Dermis microvascular lymphatic vessel endothelial cell (primary cell): ENCODE measurements at regions not wholly inside any gene's neighbourhood (a gene's known extent, or its start where the extent isn't known, plus 50 kb on each side); places are given as distances from the start of the nearest gene placed in this dataset.

ENCODE experiments used
- DNase-seq, 2 donors: peaks; one replicate each; pipeline versions ENCODE4 v3.0.0 to v3.0.0-alpha.2; 2010; ENCODE audit warnings: low read depth in 2 of 2

DNA sequence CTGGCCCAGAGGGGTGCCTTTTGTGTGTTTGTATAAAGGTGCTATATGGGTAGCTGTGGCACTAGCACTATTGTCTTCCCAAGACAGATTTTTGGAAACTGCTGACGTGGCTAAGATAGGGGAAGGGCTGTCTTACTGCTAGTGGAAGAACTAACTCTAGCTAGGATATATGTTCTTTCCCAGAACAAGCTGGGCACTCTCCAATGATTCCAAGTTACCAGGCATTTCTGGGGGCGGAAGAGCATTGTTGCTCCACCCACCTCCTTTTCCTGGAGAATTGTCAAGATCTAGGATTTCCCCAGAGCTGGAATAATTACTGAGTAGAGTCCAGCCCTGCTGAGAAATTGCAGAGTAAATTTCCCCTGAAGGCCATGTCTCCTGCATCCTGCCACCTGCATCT is 408.3 kb downstream of the KLF5 start:
- no peak for DNase-seq

DNA sequence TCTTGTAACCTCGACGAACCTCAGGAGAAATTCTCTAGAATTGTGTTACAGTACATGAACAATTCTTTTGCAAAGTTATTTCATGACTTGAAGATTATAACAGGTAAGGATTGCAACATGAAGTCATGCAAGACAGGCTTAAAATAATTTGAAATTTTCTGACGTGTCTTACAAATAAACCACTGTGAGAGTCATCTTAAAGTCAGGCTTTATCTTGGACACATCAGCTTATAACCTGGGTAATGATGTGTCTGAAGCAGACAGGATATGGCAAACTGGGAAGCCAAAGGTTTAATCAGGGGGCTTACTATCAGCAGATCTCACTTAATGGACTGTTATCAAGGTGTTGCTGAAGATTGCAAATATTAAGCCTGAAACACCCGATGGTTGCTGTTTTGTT is 407.8 kb downstream of the KLF5 start:
- DNase-seq = no peak

DNA sequence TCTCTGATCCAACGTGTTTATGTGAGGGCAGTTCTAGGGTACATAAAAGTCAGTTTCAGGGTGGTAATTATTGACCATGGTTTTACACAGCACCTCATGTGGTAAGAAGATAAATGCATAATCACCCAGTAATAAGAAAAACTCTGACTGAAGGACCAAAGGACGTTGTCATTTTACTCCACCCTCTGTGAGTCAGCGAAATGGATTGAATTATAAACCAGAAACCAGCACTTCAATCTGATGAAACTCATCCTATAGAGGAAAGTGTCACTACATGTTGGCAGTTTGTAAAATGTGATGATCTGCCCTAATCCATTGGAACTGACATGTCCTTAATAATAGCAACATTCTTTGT is 406.8 kb downstream of the KLF5 start:
- DNase-seq = no peak

DNA sequence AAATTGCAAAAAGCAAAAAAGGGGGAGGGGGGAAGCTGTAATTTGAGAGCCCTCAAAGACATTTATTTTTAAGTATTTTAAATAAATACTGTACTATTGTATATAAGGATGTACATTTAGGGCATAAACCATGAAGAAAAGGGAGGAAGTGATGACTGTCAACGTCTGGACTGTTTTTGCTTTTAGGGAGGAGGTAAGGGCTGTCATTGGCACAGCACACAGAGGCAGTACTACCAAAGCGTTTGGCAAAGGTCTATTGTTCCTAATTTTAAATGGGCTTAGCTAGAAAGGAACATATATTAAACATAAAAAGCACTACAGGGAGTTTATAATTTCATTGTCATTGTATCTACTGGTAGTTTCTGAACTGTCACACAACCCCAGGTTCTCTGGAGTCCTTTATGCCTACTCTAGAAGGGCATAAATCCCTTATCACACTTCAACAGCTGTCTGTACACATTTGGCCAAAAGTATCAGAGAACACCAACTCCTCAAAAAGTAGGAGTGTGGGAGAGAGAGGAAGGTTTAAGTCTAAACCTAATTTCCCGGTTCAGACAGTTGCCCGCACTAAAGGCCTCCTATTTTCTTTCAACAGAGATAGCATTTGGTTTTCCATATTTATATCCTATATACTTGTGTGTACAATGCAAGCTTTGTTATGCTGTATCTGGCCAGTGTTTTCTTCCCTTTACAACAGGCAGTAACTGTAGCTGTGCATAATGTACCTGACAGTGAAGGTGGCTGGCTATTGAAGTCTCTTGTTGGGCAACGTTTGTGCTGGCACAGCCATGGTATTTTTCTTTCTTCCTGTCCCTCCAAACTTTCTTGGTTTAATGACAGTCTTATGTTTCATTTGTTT is 406.2 kb downstream of the KLF5 start:
- DNase-seq = no peak

DNA sequence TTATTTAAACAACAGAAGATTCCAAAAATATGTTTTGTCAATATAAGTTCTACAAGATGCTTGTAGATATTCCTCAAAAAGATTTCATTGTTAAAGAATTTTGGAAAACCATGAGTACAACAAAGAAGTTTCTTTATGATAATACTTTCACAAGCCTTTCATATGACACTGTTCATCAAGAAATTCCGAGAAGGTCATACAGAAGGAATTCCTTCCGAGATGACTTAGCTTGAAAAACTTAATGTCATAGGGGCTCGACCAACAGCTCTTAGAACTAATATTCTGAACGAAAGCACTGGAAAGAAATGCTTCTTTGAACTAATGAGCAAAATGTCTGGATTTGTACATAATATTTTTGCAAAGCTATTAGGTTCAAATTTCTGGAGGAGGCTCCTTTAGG is 403.4 kb downstream of the KLF5 start:
- DNase-seq = no peak

DNA sequence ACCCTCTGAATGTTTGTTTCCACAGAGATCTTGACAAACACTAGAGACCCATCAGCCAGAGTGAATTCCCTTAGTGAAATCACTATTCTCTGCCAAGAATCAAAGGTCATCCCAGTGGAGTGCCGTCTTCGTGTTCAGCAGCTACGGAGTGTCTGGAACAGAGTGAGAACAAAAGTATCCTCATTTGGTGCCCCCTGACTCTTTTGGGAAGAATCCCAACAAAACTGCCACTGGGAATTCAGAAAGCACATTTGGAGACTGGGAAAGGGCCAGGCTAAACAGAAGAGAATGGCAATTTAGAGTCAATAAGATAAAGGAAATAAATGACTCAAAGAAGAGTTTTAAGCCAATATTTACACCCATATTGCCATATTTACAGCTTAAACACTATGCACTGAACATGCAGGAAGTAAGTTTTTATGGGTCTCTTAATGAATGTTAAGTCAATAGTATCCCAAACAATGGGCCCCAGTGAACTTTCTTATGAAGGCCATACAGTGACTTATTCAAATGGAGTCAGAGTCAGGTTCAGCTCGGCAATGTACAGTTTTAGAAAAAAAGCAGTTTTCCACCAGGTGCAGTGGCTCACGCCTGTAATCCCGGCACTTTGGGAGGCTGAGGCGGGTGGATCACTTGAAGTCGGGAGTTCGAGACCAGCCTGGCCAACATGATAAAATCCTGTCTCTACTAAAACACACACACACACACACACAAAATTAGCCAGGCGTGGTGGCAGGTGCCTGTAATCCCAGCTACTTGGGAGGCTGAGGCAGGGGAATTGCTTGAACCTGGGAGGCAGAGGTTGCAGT is 392.6 kb downstream of the KLF5 start:
- DNase-seq = no peak

DNA sequence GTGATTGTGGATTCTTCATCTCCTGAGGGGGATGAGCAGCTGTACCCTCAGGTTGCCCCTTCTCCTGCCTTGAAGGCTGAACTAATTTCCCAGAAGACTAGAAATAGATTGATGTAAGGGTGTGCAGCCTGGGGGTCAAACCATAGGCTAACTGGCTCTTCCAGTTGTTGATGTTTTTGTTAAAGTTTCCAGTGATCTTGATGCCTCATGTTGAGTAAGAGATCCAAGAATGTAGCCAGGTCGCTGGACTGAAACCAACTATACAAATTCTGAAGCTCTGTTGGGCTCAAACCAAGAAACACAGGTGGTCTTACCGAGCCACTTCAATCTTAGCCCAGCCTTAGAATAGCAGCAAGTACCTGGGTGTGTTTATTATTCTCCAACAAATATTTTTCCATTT is 391.8 kb downstream of the KLF5 start:
- no peak for DNase-seq

DNA sequence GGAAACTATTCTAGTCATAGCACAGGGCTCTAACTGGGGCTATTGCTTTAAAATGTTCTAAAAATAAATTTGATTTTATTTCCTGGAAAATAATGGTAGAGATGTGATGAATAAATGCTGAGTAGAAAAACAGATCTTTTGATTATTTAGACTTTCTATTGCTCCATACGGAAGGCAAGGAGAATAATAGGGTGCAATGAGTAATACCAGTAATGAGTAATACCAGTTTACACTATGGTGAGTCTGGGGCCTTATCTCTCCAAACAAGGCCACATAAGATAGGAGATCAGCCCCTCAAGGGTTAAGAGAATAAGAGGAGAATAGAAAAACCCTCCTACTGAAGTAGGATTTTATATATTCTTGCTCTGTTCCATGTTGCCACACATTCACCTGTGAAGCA is 390.4 kb downstream of the KLF5 start:
- no peak for DNase-seq

DNA sequence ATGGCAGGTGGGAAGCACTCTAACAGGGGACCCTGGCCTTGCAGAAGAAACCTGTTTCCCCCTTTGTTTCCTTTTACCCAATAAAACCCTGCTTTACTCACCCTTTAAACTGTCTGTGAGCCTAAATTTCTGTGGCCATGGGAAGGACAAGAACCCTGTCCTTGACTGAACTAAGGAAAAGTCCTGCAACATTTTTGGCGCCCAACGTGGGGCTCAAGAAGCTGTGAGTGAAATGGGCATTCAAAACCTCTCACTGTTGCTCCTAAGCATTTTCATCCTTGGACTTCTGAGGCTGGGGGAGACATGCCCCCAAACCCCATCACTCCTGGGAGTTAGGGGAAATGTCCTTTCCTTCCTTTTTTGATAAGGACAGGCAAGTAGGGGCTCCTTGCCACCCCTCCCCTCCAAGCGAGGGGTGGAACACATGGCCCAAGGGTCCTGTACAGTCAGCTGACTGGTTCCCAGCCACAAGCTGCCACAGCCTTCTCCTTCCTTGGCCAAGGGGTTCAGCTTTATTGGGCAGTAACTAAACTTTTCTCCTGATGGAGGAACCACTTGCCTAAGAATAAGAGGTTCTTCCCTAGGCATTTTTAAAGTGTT is 381.6 kb downstream of the KLF5 start:
- peak in 1 of 2 donors; percentile 4 for DNase-seq

DNA sequence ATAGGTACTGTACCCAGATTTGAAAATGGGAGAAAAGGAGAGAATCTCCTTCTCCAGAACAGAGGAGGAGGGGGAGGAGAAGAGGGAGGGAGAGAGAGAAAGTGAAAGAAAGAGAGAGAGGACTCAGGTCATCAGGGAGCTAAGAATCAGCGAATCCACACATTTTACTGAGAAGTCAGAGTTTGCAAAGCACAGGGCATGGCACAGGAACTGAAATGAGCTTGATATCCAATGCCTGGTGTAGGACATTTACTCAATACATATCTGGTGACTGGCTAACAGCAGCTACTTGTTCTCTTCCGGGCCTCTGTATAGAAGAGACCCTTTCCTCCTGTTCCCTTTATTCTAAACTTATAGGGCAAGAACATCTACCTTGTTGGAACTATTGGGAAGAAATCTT is 375.1 kb downstream of the KLF5 start:
- no peak for DNase-seq

DNA sequence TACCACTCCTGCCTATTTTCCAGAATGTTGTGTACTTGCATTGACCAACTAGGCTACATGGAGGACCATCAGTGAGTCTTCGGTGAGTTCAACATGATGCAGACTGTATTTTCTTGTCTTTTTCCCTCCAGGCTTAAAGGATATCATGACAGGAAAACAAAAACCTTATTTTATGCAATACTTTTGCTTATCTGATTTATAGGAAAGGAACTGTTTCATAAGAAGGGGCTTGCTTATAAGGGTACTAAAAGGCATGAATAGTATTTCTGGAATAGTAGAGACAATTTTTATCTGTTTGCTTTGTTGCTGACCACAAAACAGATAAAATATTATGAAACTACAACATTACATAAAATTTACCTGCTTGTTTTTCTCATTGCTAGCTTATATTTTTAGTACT is 374.7 kb downstream of the KLF5 start:
- no peak for DNase-seq

DNA sequence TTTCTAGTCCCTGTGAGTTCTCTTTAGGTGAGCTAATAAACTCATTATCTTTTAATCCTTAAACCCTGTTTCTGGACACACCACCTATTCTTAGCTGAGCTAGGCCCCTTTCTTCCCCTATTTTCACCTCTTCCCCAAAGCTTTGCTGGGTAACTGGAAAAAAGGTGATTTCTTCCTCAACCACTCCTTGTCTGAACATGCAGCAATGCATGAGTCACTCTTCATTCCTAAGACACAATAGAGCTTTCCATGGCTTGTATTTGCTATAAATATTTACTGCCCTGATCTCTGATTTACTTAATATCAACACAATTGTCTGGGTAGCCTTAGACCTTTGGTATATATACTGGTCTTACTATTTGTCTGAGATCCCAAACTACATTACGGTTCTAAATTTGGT is 370.9 kb downstream of the KLF5 start:
- DNase-seq = no peak

DNA sequence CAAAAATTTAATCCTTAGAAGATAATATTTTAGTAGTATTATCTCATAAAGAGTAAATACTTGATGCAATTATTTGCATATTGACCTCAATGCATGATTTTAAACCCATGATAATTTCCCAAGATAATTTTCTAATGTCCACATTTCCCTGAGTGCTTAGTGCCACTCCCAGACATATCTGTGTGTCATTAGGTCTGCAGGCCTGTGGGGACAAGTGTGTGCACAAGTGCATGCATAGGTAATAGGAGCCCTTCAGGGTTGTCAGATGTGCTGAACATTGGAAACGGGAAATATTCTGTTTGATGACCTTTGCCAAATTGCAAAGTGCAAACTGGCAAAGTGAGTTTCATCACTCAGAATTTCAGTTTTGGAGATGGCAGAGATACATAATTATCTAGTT is 369.9 kb downstream of the KLF5 start:
- DNase-seq = no peak

DNA sequence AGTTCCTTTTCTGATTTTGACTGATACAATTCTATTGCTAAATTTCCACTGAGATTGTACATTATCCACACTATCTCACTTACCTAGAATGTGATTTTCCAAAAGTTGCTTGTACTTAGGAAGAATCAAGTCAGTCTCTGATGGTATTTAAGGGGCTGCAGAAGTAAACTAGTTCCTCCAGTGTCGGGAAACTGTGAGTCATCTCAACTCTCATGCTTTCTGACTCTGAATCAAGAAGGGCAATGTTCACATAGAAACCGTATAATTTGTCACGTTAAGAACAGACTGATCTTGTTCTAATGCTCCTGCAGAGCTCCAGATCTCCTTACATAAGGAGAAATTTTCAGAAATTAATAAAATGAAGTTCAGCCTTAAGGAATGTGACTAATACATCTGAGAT is 369.3 kb downstream of the KLF5 start:
- no peak for DNase-seq

DNA sequence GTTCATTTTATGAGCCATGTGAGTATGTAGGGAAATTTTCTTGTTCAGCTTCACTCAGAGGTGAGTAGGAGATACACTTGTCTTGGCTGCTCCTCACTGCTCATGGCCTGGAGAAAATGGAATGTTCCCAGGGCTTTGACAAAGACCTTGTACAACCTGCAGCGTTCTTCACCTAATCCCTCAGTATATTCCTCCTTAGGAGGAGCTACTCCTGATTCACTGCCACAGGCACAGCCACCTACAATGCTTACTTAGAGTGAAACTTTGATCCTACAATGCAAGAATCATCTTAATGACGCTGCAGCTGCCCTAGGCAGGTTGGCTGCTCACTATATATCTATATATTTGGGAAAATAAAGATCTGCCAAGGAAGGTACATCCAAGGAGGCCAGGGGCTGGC is 364.2 kb downstream of the KLF5 start:
- no peak for DNase-seq

DNA sequence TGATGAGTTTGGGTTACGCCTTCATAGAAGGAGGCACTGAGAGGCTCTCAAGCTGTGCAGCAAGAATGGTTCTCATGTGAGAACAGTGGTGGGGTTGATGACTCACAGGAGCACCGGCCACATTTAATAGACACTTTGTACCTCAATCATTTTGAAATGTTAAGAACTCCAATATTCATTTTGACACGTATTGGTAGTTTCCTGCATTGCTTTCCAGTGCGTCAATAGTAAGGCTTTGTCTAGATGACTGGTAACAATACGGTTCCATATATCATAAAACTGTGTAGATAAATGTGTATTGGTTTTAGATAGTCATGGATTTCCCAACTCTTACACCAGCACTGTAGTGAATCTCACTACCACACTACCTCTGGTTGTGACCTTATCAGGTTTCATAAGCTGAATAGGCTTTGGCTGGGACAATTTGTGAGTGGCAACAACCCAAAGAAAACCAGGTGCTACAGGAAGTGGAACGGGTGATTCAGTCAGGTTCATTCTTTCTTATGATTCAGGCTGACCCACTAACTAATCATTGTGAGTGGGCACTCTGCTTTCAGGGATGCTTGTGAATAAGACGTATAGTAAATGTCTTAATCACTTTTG is 362.6 kb downstream of the KLF5 start:
- DNase-seq = no peak

DNA sequence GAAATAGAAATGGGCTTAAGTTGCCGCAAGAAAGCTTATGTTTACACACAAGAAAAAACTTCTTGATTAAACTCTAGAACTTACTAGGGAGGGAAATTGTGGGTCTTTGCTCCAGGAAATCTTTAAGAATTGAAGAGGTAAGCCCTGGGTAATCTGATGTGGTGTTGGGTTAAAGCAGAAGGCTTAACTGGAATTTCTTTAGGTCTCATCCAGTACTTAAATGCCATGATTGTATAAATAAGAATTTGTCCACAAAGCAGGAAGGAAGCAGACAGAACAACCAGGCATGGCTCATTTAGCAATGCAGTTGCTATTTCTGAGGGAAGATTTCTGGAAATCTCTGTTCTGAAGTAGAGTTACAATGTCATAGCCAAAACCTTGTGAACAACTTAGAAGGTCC is 360.4 kb downstream of the KLF5 start:
- no peak for DNase-seq

DNA sequence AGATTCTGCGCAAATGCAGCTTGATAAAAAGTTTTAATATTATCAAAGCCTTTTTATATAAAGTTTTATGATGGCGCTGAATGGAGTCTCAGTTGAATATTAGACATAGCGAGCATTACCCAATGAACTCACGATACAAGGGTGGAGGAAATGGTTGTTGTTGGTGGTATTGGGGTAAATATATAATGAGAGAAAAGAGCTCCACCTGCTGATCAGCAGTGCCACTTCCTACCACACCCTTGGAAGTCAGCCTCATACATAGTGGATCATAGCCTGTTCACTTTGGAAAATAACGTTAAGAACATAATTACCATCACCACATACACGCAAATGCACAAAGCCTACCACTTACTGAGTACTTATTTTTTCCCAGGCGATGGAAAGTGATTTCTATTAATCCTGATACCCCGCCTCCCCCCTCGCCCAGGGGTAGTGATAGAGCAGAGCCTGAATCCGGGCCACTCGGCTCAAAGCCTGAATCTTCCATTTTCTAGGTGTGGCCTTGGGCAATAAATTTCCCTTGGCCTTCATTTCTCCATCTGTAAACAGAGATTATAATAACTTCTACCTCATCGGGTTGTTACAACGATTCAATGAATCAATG is 358.3 kb downstream of the KLF5 start:
- peak in 1 of 2 donors; percentile 15 for DNase-seq

DNA sequence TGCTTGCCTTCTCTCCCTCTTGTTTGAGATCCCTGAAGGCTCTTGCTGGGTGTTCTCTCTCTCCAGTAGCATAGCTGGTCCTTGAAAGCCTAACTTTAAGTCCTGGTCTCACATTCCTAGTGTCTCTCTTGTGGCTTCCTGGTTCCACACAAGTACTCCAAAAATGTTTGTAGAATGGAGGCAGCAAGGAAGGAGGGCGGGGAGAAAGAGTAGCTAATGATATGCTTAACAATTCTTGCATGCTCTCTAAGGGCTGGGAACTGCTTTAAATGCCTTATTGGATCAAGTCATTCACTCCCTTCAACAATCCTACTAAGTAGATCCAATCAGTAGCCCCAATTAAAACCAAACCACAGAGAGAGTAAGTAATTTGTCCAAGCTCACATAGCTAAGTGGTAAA is 357.3 kb downstream of the KLF5 start:
- no peak for DNase-seq

DNA sequence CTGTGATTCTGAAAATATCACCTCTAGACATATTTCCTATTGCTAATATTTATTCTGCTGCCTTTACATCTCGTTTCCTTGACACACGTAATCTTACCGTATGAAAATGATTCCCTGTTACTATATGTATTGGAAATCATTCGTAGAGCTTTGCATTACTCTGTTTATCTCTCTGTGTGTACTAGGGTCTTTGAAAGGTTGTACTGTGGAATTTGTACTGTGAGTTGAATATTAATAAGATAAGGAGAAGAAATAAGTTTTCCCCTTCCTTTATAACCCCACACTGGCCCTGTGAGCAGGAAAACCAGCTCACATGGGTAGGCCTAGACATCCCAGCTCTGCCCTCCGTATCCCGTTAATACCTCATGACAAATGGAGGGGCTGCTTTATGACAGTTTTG is 354.9 kb downstream of the KLF5 start:
- DNase-seq = no peak

DNA sequence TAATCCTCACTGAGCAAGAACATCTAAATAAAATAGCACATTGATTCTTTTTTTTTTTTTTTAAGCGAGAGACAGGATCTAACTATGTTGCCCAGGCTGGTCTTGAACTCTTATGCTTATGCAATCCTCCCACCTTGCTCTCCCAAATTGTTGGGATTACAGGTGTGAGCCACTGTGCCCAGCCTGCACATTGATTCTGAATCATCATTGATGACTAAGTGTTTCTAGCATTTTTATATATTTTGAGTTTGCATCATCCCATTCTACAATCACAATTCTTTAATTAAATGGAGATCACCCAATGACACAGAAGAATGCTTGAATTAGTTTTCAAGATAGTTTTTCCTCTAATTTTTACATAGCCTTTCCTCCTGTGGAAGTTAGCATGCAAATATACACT is 354.1 kb downstream of the KLF5 start:
- no peak for DNase-seq
